GM23338 (cell line): ENCODE measurements at regions not wholly inside any gene's neighbourhood (a gene's known extent, or its start where the extent isn't known, plus 50 kb on each side); places are given as distances from the start of the nearest gene placed in this dataset.

Experiments
- CREB1 ChIP-seq: fragments of 250-450 bp; sonication (Bioruptor Pico); IDR thresholded peaks from 2 replicates; pipeline ENCODE4 v1.5.0; 2020; ENCODE audit warnings: low read depth, mild to moderate bottlenecking, moderate library complexity
- CTCF ChIP-seq, 2 experiments: fragments of 200-600 bp in 1 of 2; sonication (generic) in 1 of 2; conservative IDR thresholded peaks; 2 replicates each; pipeline versions ENCODE4 v1.5.1 to v1.6.1; 2016 to 2017; ENCODE audit warnings: antibody characterized with exemption in 2 of 2, low read depth in 2 of 2, mild to moderate bottlenecking in 2 of 2, moderate library complexity in 1 of 2
- EZH2 ChIP-seq: fragments of 200-600 bp; sonication (generic); IDR thresholded peaks from one replicate; pipeline ENCODE4 v1.8.0; 2017; ENCODE audit warnings: antibody characterized with exemption, mild to moderate bottlenecking, low read depth; ENCODE audit not compliant: unreplicated experiment
- EZH2phosphoT487 ChIP-seq: fragments of 200-600 bp; sonication (generic); IDR thresholded peaks from one replicate; pipeline ENCODE4 v1.8.1; 2018; ENCODE audit warnings: antibody characterized with exemption; ENCODE audit not compliant: unreplicated experiment
- JUNB ChIP-seq: IDR thresholded peaks from one replicate; pipeline ENCODE4 v1.6.1; 2016; ENCODE audit warnings: antibody characterized with exemption; ENCODE audit not compliant: unreplicated experiment
- POLR2AphosphoS5 ChIP-seq: IDR thresholded peaks from 2 replicates; pipeline ENCODE4 v1.6.1; 2016; ENCODE audit warnings: antibody characterized with exemption, low read depth
- REST ChIP-seq: IDR thresholded peaks from one replicate; pipeline ENCODE4 v1.6.1; 2018; ENCODE audit warnings: antibody characterized with exemption; ENCODE audit not compliant: unreplicated experiment
- ZNF114 ChIP-seq: fragments of 250-450 bp; sonication (Bioruptor Pico); IDR thresholded peaks from 2 replicates; pipeline ENCODE4 v1.5.0; 2020; ENCODE audit warnings: mild to moderate bottlenecking, moderate library complexity

GRCh38 chr10:3421537-3422257 is 249.1 kb upstream of the PITRM1 start:
- no peak for TF ChIP-seq EZH2phosphoT487
- no peak for TF ChIP-seq CREB1 (CRISPR knock-in tag)
- TF ChIP-seq JUNB: no peak
- TF ChIP-seq CTCF (conservative IDR thresholded peaks at IDR 0.05; ENCODE audit: low read depth in 2 of 2): no peak
- TF ChIP-seq REST: no peak
- no peak for TF ChIP-seq POLR2AphosphoS5
- no peak for TF ChIP-seq ZNF114 (CRISPR knock-in tag)
- no peak for TF ChIP-seq EZH2
